GM19240 (cell line): ENCODE measurements at regions not wholly inside any gene's neighbourhood (a gene's known extent, or its start where the extent isn't known, plus 50 kb on each side); places are given as distances from the start of the nearest gene placed in this dataset.

ENCODE experiments used
- DNase-seq: peaks from one replicate; pipeline ENCODE4 v3.0.0; 2011; ENCODE audit warnings: low spot score; ENCODE audit not compliant: insufficient read length

- no peak for DNase-seq
These were observed 97.8 kb downstream of the RPS6KA4 start for GRCh38 chr11:64456509-64457320.

GRCh38 chr11:64457416-64458010 is 98.2 kb upstream of the SLC22A11 start:
- no peak for DNase-seq

- no peak for DNase-seq
These were observed 96.7 kb upstream of the SLC22A11 start for GRCh38 chr11:64458997-64459396.

GRCh38 chr11:64459609-64460008 is 96.1 kb upstream of the SLC22A11 start:
- DNase-seq, result no peak

- DNase-seq, result no peak
These were observed 94.7 kb upstream of the SLC22A11 start for GRCh38 chr11:64461081-64461480.

GRCh38 chr11:64466115-64466718 is 89.5 kb upstream of the SLC22A11 start:
- DNase-seq, result no peak

GRCh38 chr11:64469288-64469687 is 86.5 kb upstream of the SLC22A11 start:
- DNase-seq, result no peak

GRCh38 chr11:64472593-64473455 is 82.9 kb upstream of the SLC22A11 start:
- DNase-seq, result no peak

GRCh38 chr11:64474680-64475079 is 81.1 kb upstream of the SLC22A11 start:
- no peak for DNase-seq

- DNase-seq, result no peak
These were observed 80.6 kb upstream of the SLC22A11 start for GRCh38 chr11:64475145-64475544.

GRCh38 chr11:64476881-64477280 is 78.9 kb upstream of the SLC22A11 start:
- no peak for DNase-seq

- no peak for DNase-seq
These were observed 78.1 kb upstream of the SLC22A11 start for GRCh38 chr11:64477675-64478074.

GRCh38 chr11:64482588-64482987 is 73.2 kb upstream of the SLC22A11 start:
- DNase-seq, result no peak

GRCh38 chr11:64484191-64485022 is 71.3 kb upstream of the SLC22A11 start:
- DNase-seq, result no peak

- DNase-seq, result no peak
These were observed 70.7 kb upstream of the SLC22A11 start for GRCh38 chr11:64485074-64485473.

- DNase-seq, result no peak
These were observed 65.8 kb upstream of the SLC22A11 start for GRCh38 chr11:64489831-64490441.

GRCh38 chr11:64490562-64491216 is 65.1 kb upstream of the SLC22A11 start:
- DNase-seq, result no peak

GRCh38 chr11:64492561-64492960 is 63.2 kb upstream of the SLC22A11 start:
- no peak for DNase-seq

GRCh38 chr11:64498136-64498535 is 57.6 kb upstream of the SLC22A11 start:
- no peak for DNase-seq
